ENCODE measurements at regions not wholly inside any gene's neighbourhood (a gene's known extent, or its start where the extent isn't known, plus 50 kb on each side); places are given as distances from the start of the nearest gene placed in this dataset.

DNA sequence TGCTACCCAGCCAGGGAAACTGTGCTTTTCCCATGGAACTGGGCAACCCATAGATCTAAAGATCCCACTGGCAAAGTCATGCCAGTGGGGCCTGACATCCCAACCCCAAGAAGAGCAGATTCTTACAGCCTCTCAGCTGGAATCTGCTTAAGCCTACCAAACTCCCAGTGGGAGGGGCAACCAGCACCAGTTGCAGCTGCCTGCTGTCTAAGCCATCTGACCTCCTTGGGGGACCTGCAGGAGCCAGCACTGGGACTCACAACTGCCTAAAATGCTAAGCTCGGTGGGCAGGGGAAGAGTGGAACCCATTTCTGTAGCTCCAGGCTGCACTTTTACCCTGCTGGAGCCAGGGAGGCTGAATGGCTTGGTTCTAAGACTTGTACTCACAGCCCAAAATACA is 770.7 kb upstream of the SLC8A1 start:
- no peak for TF ChIP-seq POLR2A (IDR thresholded peaks at IDR 0.05)
- TF ChIP-seq, protein P1, sequence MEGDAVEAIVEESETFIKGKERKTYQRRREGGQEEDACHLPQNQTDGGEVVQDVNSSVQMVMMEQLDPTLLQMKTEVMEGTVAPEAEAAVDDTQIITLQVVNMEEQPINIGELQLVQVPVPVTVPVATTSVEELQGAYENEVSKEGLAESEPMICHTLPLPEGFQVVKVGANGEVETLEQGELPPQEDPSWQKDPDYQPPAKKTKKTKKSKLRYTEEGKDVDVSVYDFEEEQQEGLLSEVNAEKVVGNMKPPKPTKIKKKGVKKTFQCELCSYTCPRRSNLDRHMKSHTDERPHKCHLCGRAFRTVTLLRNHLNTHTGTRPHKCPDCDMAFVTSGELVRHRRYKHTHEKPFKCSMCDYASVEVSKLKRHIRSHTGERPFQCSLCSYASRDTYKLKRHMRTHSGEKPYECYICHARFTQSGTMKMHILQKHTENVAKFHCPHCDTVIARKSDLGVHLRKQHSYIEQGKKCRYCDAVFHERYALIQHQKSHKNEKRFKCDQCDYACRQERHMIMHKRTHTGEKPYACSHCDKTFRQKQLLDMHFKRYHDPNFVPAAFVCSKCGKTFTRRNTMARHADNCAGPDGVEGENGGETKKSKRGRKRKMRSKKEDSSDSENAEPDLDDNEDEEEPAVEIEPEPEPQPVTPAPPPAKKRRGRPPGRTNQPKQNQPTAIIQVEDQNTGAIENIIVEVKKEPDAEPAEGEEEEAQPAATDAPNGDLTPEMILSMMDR (IDR thresholded peaks at IDR 0.05): no peak
